ENCODE measurements at regions not wholly inside any gene's neighbourhood (a gene's known extent, or its start where the extent isn't known, plus 50 kb on each side); places are given as distances from the start of the nearest gene placed in this dataset.

GRCh38 chr10:125316436-125316835 is 156.1 kb upstream of the CTBP2 start:
- no peak for TF ChIP-seq CTCF (conservative IDR thresholded peaks at IDR 0.05)
- H3K27ac ChIP-seq, result no peak overlapping the region

DNA sequence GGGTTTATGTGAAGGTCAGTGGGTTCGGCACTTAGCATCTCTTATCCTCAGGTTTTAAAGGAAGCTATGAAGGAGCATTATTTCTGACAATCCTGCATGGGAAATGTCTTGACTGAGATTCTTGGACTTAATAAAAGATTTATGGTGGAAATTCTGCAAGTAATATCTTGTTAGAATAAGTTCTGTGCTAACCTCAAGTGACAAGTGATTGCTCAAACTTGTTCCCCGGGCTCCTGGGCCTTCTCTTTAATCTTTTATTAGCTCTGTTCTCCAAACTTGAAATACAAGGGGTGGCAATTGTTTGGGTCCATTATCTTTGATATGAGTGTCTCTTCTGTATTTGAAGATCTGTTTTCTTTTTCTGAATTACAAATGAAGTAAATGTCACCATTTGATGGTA is 140.6 kb upstream of the CTBP2 start:
- no peak overlapping the region for H3K27ac ChIP-seq
- TF ChIP-seq CTCF (conservative IDR thresholded peaks at IDR 0.05), result no peak

DNA sequence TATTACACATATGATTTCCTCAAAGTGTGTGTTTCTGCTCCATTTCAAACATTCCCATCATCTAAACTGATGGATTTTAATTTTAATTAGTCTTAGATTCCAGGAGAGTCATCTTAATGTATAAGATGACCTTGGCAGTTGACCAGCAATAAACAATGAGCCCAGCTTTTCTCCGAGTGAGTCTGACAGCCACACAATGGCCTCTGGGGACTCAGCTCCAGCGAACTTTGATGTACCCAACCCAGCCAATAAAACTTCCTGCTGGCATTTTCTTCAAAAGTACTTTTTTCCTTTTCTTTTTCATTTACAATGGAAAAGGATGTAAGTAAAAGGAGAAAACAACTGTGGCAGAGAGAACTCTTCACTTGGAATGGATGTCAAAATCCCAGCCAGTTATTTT is 139.1 kb upstream of the CTBP2 start:
- TF ChIP-seq CTCF (conservative IDR thresholded peaks at IDR 0.05), result no peak
- H3K27ac ChIP-seq, result no peak overlapping the region

DNA sequence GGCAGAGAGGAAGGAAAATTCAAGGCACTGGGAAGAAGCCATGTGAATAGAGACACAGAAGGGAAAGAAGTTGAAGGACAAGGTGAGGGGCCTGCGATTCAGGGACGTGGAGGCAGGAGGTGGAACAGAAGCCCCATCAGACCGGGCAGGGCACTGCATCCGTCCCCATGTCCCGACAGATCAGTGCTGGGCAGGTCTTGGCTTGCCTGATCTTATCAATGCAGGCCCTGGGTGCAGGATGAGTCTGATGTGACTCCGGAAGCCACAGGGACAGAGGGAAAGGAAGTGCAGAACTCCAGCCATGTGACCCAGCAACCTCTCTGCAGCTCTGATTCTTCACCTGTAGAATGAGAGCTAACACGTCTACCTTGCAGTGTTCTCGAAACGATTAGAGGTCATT is 136.2 kb upstream of the CTBP2 start:
- TF ChIP-seq CTCF (conservative IDR thresholded peaks at IDR 0.05), result no peak
- no peak overlapping the region for H3K27ac ChIP-seq

GRCh38 chr10:125294109-125294508 is 133.7 kb upstream of the CTBP2 start:
- TF ChIP-seq CTCF (conservative IDR thresholded peaks at IDR 0.05), result no peak
- H3K27ac ChIP-seq, result peak overlapping the region; percentile 28

- TF ChIP-seq CTCF (conservative IDR thresholded peaks at IDR 0.05), result no peak
- no peak overlapping the region for H3K27ac ChIP-seq
These were observed 131.5 kb upstream of the CTBP2 start for GRCh38 chr10:125291836-125292235.

- peak overlapping the region; percentile 31; the same call in 1 of the 2 replicates for H3K27ac ChIP-seq
- TF ChIP-seq CTCF (conservative IDR thresholded peaks at IDR 0.05), result no peak
These were observed 129.1 kb upstream of the CTBP2 start for GRCh38 chr10:125289461-125289860.

All from VCaP (cell line).